ENCODE measurements at regions not wholly inside any gene's neighbourhood (a gene's known extent, or its start where the extent isn't known, plus 50 kb on each side); places are given as distances from the start of the nearest gene placed in this dataset.
A peak's percentile ranks its signal among the peaks of the same experiment; 100 is the strongest.

DNA sequence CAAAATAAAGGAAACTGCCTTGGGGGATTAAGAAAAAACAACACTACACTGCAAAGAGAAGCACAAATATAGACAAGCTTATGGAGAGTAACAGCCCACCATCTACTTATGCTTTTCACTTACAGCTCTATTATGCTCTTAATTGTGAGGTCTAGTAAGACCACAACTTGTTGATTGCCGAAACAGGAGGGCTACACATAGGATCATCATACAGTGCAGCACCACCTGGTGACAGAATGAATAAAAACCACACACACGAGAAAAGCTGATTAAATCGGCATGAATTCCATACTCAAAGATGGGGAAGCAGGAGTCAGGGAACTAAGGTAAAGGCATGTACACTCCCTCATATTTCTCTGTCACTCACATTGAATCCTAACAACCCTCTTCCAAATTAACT is 259.2 kb downstream of the IKZF2 start:
- TF ChIP-seq ESRRA (IDR thresholded peaks at IDR 0.05; ENCODE audit: low read length): no peak
- TF ChIP-seq, protein P1, sequence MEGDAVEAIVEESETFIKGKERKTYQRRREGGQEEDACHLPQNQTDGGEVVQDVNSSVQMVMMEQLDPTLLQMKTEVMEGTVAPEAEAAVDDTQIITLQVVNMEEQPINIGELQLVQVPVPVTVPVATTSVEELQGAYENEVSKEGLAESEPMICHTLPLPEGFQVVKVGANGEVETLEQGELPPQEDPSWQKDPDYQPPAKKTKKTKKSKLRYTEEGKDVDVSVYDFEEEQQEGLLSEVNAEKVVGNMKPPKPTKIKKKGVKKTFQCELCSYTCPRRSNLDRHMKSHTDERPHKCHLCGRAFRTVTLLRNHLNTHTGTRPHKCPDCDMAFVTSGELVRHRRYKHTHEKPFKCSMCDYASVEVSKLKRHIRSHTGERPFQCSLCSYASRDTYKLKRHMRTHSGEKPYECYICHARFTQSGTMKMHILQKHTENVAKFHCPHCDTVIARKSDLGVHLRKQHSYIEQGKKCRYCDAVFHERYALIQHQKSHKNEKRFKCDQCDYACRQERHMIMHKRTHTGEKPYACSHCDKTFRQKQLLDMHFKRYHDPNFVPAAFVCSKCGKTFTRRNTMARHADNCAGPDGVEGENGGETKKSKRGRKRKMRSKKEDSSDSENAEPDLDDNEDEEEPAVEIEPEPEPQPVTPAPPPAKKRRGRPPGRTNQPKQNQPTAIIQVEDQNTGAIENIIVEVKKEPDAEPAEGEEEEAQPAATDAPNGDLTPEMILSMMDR (IDR thresholded peaks at IDR 0.05 in 2 of 3, conservative IDR thresholded peaks at IDR 0.05 in 1 of 3; ENCODE audit: control insufficient read depth in 2 of 3, extremely low read depth in 1 of 3, insufficient read depth in 1 of 3, low read depth in 3 of 3, low read length in 3 of 3): peak in 2 of 3 experiments; percentile 6 to 34; a peak in 2 of 6 replicates
- TF ChIP-seq SRF (IDR thresholded peaks at IDR 0.05; ENCODE audit: low read depth in 2 of 2, low read length in 2 of 2): no peak
- TF ChIP-seq JUNB (IDR thresholded peaks at IDR 0.05): no peak
- no peak for TF ChIP-seq POLR2A (IDR thresholded peaks at IDR 0.05; ENCODE audit: low read depth, low read length)
- TF ChIP-seq, protein P2, sequence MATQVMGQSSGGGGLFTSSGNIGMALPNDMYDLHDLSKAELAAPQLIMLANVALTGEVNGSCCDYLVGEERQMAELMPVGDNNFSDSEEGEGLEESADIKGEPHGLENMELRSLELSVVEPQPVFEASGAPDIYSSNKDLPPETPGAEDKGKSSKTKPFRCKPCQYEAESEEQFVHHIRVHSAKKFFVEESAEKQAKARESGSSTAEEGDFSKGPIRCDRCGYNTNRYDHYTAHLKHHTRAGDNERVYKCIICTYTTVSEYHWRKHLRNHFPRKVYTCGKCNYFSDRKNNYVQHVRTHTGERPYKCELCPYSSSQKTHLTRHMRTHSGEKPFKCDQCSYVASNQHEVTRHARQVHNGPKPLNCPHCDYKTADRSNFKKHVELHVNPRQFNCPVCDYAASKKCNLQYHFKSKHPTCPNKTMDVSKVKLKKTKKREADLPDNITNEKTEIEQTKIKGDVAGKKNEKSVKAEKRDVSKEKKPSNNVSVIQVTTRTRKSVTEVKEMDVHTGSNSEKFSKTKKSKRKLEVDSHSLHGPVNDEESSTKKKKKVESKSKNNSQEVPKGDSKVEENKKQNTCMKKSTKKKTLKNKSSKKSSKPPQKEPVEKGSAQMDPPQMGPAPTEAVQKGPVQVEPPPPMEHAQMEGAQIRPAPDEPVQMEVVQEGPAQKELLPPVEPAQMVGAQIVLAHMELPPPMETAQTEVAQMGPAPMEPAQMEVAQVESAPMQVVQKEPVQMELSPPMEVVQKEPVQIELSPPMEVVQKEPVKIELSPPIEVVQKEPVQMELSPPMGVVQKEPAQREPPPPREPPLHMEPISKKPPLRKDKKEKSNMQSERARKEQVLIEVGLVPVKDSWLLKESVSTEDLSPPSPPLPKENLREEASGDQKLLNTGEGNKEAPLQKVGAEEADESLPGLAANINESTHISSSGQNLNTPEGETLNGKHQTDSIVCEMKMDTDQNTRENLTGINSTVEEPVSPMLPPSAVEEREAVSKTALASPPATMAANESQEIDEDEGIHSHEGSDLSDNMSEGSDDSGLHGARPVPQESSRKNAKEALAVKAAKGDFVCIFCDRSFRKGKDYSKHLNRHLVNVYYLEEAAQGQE (IDR thresholded peaks at IDR 0.05; ENCODE audit: low read depth, low read length): no peak
- TF ChIP-seq, protein P3, sequence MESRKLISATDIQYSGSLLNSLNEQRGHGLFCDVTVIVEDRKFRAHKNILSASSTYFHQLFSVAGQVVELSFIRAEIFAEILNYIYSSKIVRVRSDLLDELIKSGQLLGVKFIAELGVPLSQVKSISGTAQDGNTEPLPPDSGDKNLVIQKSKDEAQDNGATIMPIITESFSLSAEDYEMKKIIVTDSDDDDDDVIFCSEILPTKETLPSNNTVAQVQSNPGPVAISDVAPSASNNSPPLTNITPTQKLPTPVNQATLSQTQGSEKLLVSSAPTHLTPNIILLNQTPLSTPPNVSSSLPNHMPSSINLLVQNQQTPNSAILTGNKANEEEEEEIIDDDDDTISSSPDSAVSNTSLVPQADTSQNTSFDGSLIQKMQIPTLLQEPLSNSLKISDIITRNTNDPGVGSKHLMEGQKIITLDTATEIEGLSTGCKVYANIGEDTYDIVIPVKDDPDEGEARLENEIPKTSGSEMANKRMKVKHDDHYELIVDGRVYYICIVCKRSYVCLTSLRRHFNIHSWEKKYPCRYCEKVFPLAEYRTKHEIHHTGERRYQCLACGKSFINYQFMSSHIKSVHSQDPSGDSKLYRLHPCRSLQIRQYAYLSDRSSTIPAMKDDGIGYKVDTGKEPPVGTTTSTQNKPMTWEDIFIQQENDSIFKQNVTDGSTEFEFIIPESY (IDR thresholded peaks at IDR 0.05): no peak
- TF ChIP-seq RAD21 (IDR thresholded peaks at IDR 0.05; ENCODE audit: insufficient read depth, low read depth, low read length): no peak
- no peak for TF ChIP-seq POLR2AphosphoS5 (IDR thresholded peaks at IDR 0.05; ENCODE audit: low read length)
- TF ChIP-seq SP1 (IDR thresholded peaks at IDR 0.05; ENCODE audit: low read depth, low read length): no peak
- TF ChIP-seq TCF3 (IDR thresholded peaks at IDR 0.05; ENCODE audit: borderline replicate concordance, insufficient read depth, low read depth, low read length): no peak

Measured in GM12878 (cell line).